ENCODE measurements at regions not wholly inside any gene's neighbourhood (a gene's known extent, or its start where the extent isn't known, plus 50 kb on each side); places are given as distances from the start of the nearest gene placed in this dataset.

DNA sequence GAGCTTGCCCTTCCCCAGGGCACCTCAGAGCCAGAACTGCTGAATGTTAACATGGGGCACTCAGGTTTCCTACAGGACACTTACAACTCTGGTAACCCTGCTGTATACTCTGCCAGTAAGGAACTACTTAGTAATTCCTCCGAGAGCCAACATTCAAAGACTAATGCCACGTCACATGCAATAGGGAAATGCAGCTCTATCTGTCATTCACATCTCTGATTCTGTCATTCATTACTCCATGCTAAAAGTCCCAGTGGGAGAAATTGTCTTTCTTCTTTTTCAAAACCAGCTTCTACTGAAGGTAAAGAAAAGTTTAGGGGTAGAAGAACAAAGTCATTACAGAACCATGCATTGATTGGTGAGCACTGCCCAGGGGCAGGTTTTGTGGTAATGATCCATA is 189.2 kb downstream of the DAD1 start:
- TF ChIP-seq EP300 (IDR thresholded peaks at IDR 0.05; ENCODE audit: low read depth) (no peak), POLR2AphosphoS5 (IDR thresholded peaks at IDR 0.05) (no peak), POLR2A (IDR thresholded peaks at IDR 0.05) (no peak)
- TF ChIP-seq, protein P1, sequence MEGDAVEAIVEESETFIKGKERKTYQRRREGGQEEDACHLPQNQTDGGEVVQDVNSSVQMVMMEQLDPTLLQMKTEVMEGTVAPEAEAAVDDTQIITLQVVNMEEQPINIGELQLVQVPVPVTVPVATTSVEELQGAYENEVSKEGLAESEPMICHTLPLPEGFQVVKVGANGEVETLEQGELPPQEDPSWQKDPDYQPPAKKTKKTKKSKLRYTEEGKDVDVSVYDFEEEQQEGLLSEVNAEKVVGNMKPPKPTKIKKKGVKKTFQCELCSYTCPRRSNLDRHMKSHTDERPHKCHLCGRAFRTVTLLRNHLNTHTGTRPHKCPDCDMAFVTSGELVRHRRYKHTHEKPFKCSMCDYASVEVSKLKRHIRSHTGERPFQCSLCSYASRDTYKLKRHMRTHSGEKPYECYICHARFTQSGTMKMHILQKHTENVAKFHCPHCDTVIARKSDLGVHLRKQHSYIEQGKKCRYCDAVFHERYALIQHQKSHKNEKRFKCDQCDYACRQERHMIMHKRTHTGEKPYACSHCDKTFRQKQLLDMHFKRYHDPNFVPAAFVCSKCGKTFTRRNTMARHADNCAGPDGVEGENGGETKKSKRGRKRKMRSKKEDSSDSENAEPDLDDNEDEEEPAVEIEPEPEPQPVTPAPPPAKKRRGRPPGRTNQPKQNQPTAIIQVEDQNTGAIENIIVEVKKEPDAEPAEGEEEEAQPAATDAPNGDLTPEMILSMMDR (IDR thresholded peaks at IDR 0.05) = no peak
